AG04450 (cell line): ENCODE measurements at regions not wholly inside any gene's neighbourhood (a gene's known extent, or its start where the extent isn't known, plus 50 kb on each side); places are given as distances from the start of the nearest gene placed in this dataset.

Source experiments
- CTCF ChIA-PET: fragments of 300-600, 350-600 bp; formaldehyde crosslinking; extraction: SDS; loops from one replicate; lab custom pipeline; 2022; ENCODE audit warnings: antibody characterized with exemption, inconsistent platforms; lab: Charles Lee
- POLR2A ChIA-PET: fragments of 350-600 bp; formaldehyde crosslinking; extraction: SDS; loops from one replicate; lab custom pipeline; 2021; ENCODE audit warnings: antibody characterized with exemption, inconsistent platforms; lab: Yijun Ruan, JAX
- DNase-seq: peaks from one replicate; pipeline ENCODE4 v3.0.0-alpha.2; 2011; ENCODE audit warnings: low read depth, low spot score
- H3K27ac ChIP-seq: one replicate; pipeline ENCODE4 v1.5.1; 2012; ENCODE audit warnings: low read depth, low read length, control low read depth
- H3K27me3 ChIP-seq: one replicate; pipeline ENCODE4 v1.6.0; 2012; ENCODE audit warnings: low read length; ENCODE audit not compliant: control insufficient read depth, insufficient read depth
- H3K4me3 ChIP-seq: 2 replicates; pipeline ENCODE4 v1.5.1; 2011; ENCODE audit warnings: mild to moderate bottlenecking, low read depth, low read length, control low read depth
- H3K9me3 ChIP-seq: 2 replicates; pipeline ENCODE4 v1.5.1; 2012; ENCODE audit warnings: low read length; ENCODE audit not compliant: control insufficient read depth, insufficient read depth
- TF ChIP-seq, protein P1 (sequence below): IDR thresholded peaks from 2 replicates; pipeline ENCODE4 v1.5.1; 2011; ENCODE audit warnings: low read depth, low read length, control low read depth, inconsistent platforms

DNA sequence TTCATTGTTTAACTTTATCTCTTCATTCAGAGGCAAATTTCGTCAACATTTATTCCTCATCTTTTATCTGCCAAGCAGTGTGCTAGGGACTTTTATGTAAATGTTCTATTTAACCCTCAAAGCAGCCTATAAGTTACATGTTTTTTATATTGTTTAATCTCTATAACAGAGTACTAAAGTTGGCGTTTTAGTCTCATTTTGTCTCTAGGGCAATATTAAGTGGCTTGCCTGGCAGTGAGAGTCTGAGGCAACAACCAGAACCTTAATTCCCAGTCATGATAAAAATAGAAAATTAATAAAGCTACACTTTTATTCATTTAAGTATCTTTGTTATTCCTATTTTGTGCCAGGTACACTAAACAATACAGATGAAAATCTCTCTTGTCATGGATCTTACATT, 994.3 kb upstream of the ADGRL2 start:
- POLR2A ChIA-PET, result no interaction called here
- CTCF ChIA-PET, result no interaction called here
- no peak overlapping the region for H3K4me3 ChIP-seq
- H3K9me3 ChIP-seq, result no peaks in the 10 kb centered on the region
- H3K27me3 ChIP-seq, result no peaks in the 10 kb centered on the region
- TF ChIP-seq, protein P1, sequence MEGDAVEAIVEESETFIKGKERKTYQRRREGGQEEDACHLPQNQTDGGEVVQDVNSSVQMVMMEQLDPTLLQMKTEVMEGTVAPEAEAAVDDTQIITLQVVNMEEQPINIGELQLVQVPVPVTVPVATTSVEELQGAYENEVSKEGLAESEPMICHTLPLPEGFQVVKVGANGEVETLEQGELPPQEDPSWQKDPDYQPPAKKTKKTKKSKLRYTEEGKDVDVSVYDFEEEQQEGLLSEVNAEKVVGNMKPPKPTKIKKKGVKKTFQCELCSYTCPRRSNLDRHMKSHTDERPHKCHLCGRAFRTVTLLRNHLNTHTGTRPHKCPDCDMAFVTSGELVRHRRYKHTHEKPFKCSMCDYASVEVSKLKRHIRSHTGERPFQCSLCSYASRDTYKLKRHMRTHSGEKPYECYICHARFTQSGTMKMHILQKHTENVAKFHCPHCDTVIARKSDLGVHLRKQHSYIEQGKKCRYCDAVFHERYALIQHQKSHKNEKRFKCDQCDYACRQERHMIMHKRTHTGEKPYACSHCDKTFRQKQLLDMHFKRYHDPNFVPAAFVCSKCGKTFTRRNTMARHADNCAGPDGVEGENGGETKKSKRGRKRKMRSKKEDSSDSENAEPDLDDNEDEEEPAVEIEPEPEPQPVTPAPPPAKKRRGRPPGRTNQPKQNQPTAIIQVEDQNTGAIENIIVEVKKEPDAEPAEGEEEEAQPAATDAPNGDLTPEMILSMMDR, result no peak
- DNase-seq, result no peak
- H3K27ac ChIP-seq, result no peak overlapping the region

DNA sequence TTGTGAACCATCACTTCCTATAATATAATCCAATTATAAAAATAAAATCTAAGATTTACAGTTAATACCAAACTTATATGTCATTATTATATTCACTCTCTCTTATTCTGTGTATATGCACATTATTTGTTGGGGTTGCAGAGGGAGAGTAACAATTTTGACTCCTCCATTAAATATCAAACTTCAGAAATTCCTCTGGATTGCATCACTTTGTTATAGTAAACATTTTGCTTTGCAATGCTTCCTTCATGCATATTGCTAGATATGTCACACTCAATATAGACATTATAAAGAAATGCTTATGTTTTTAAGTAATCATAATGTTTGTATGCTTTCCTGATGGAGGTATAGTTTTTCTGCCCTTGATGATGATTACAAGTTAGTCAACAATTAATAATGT, 999.0 kb upstream of the ADGRL2 start:
- ChIA-PET POLR2A (no interaction called here), CTCF (no interaction called here)
- no peak for DNase-seq
- H3K27ac ChIP-seq, result no peak overlapping the region
- H3K4me3 ChIP-seq, result no peak overlapping the region
- H3K27me3 ChIP-seq, result no peaks in the 10 kb centered on the region
- H3K9me3 ChIP-seq, result no peaks in the 10 kb centered on the region
- TF ChIP-seq, protein P1, result no peak

DNA sequence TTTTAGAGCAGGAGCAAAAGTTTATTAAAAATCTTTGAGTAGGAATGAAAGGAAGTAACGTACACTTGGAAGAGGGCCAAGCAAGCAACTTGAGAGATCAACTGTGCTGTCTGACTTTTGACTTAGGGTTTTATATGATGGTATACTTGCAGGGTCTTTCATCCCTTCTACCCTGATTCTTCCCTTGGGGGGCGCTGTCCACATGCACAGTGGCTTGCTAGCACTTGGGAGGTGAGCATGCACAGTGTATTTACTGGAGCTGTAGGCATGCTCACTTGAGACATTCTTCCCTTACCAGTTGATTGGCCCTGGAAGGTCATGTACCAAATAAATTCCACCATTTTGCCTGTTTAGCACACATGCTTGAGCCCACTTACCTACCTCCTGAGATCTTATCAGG, 1001.3 kb upstream of the ADGRL2 start:
- no peak overlapping the region for H3K27ac ChIP-seq
- no peaks in the 10 kb centered on the region for H3K9me3 ChIP-seq
- TF ChIP-seq, protein P1, result no peak
- no peaks in the 10 kb centered on the region for H3K27me3 ChIP-seq
- H3K4me3 ChIP-seq, result no peak overlapping the region
- POLR2A ChIA-PET, result no interaction called here
- CTCF ChIA-PET, result no interaction called here
- no peak for DNase-seq

DNA sequence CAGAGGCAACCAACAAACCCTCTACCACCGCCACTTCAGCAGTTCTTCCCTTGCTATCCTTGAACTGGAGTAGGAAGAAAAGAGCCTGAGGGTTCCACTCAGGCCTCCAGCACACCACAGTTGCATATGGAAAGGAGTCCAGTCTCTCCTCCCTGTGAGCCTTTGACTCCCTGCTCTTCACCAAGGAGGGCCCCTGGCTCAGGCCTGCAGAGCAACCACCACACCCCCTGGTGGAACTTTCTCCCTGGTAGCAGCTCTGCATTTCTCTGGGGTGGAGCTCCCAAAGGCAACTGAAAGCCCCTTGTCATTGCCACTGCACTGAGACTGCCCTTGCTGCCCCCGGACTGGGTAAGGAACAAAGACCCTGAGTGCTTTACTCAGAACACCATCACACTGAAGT, 1021.5 kb upstream of the ADGRL2 start:
- Histone ChIP-seq H3K9me3 (no peaks in the 10 kb centered on the region; the same call in 1 of the 2 replicates), H3K4me3 (no peak overlapping the region), H3K27ac (no peak overlapping the region), H3K27me3 (no peaks in the 10 kb centered on the region)
- no peak for DNase-seq
- POLR2A ChIA-PET, result no interaction called here
- CTCF ChIA-PET, result no interaction called here
- TF ChIP-seq, protein P1, result no peak

DNA sequence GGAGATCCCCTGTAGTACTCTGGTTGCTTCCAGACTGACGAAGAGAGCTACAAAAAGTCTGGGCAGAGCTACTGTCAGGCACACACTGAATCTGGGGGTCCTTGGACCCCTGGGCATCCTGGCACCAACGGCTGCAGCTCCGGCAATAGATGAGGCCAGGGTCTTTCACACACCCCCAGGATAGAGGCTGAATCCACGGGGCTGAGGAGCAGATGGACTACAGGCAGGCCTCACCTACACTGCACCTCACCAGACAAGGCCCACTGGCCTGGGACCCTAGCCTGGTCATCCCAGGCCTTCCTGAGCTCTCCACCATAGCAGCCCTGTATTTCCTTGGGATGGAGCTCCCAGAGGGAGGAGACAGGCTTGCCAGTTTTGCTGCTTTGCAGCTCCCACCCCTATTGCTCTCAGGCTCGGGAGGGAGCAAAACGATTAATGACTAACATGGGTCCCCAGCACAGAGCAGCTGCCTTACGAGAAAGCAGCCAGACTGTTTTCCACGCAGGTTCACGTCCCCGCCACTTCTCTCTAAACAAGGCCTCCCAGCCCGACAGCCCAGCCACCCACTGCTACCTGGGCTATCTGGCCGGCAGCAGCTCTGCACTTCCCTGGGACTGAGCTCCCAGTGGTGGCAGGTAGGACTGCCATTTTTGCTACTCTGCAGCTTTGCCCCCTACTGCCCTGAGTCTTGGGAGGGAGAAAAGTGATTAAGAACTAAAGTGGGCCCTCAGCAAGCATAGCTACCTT, 1022.5 kb upstream of the ADGRL2 start:
- no peak for DNase-seq
- Histone ChIP-seq H3K4me3 (no peak overlapping the region), H3K9me3 (no peaks in the 10 kb centered on the region; the same call in 1 of the 2 replicates), H3K27me3 (no peaks in the 10 kb centered on the region), H3K27ac (no peak overlapping the region)
- TF ChIP-seq, protein P1, result no peak
- CTCF ChIA-PET, result no interaction called here
- POLR2A ChIA-PET, result no interaction called here
